ENCODE measurements at regions not wholly inside any gene's neighbourhood (a gene's known extent, or its start where the extent isn't known, plus 50 kb on each side); places are given as distances from the start of the nearest gene placed in this dataset.

DNA sequence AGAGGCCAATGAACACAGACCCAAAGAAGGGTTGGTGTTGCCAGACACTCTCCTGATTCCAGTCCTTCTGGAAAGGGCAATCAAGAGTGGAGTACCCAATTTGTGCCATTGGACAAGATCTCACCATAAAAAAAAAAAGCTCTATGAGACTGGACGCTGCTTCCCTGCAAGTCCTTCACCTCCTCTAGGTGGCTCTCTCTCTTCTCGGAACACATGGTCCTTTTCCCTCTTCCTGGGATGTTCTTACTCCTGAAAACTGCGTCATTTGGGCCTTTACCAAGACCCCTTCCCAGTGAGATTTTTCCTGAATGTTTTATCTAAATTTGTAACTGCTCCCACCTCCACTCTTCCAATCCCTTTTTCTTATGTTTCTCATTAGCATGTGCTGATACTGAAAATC lies 280.8 kb downstream of the FOXA2 start:
- TF ChIP-seq, protein P1, sequence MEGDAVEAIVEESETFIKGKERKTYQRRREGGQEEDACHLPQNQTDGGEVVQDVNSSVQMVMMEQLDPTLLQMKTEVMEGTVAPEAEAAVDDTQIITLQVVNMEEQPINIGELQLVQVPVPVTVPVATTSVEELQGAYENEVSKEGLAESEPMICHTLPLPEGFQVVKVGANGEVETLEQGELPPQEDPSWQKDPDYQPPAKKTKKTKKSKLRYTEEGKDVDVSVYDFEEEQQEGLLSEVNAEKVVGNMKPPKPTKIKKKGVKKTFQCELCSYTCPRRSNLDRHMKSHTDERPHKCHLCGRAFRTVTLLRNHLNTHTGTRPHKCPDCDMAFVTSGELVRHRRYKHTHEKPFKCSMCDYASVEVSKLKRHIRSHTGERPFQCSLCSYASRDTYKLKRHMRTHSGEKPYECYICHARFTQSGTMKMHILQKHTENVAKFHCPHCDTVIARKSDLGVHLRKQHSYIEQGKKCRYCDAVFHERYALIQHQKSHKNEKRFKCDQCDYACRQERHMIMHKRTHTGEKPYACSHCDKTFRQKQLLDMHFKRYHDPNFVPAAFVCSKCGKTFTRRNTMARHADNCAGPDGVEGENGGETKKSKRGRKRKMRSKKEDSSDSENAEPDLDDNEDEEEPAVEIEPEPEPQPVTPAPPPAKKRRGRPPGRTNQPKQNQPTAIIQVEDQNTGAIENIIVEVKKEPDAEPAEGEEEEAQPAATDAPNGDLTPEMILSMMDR (IDR thresholded peaks at IDR 0.05), result no peak
- TF ChIP-seq POLR2A (IDR thresholded peaks at IDR 0.05), result no peak
